ENCODE measurements at regions not wholly inside any gene's neighbourhood (a gene's known extent, or its start where the extent isn't known, plus 50 kb on each side); places are given as distances from the start of the nearest gene placed in this dataset.

DNA sequence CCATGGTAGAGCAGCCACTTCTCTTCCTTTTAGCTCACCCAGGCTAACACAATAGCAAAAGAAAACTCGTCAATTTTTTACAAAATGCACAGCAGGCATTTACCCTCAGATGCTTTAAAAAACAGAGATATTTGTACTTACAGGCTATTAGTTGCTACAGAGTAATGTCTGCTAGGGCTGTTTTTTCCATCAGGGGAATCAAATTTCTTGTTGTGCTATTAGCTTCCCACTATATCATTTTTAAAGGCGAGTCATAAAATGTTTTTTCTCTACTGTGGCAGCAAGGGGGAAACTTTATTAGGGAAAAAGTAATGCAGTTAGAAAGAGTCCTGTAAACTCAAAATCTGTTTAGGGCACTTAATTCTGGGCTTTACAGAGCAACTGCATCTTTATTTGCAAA is 277.9 kb upstream of the THSD7B start (continued):
- TF ChIP-seq, protein P1, sequence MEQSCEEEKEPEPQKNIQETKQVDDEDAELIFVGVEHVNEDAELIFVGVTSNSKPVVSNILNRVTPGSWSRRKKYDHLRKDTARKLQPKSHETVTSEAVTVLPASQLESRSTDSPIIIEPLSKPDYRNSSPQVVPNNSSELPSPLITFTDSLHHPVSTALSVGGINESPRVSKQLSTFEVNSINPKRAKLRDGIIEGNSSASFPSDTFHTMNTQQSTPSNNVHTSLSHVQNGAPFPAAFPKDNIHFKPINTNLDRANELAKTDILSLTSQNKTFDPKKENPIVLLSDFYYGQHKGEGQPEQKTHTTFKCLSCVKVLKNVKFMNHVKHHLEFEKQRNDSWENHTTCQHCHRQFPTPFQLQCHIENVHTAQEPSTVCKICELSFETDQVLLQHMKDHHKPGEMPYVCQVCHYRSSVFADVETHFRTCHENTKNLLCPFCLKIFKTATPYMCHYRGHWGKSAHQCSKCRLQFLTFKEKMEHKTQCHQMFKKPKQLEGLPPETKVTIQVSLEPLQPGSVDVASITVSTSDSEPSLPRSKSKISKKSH (CRISPR knock-in tag; IDR thresholded peaks at IDR 0.05) = no peak
- TF ChIP-seq WHSC1 (IDR thresholded peaks at IDR 0.05; ENCODE audit: low read length) (no peak), JUND (IDR thresholded peaks at IDR 0.05; ENCODE audit: borderline replicate concordance, low read depth, low read length) (no peak), JUND (tag; IDR thresholded peaks at IDR 0.05; ENCODE audit: borderline replicate concordance, low read depth, low read length) (no peak)

DNA sequence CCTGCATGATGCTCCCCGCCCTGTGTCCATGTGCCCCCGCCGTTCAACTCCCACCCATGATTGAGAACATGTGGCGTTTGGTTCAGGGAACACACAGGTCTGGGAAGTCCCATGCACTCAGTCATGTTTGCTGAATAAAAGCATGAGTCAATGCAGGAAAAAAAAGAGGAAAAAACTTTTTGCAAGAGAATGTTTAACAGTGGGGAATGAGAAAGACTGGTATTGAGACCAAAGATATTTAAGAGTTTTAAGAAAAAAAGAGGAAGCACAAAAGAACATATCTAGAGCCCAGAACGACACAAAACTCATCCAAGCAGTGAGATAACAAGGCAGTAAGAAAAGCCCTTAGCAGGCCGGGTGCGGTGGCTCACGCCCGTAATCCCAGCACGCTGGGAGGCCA is 279.2 kb upstream of the THSD7B start:
- H3K9ac ChIP-seq (ENCODE audit: insufficient read depth in 1 of 2, low read depth in 2 of 2, low read length in 2 of 2) = no peak overlapping the region
- H4K20me1 ChIP-seq (replicated peaks; ENCODE audit: control insufficient read depth, insufficient read depth, low read length) = no peaks in the 10 kb centered on the region
- intact Hi-C loops (cut with micrococcal nuclease) (no loop called here), in situ Hi-C loops (cut with MboI) (no loop called here)
- H2AFZ ChIP-seq (ENCODE audit: low read depth, low read length) = no peak overlapping the region
- H3K9me3 ChIP-seq (replicated peaks; ENCODE audit: control insufficient read depth, insufficient read depth, low read depth, low read length) = no peaks in the 10 kb centered on the region
- H3K36me3 ChIP-seq (ENCODE audit: control insufficient read depth, insufficient read depth, low read length) = no peaks in the 10 kb centered on the region
- ChIA-PET CTCF (ENCODE audit: low intra/inter-chr PET ratio) (no interaction called here), POLR2A (no interaction called here)
- 0% methylated on average over 6 of the region's 10 CpGs for WGBS (ENCODE audit: insufficient coverage, low coverage, missing lambda C conversion rate)
- H3K9me1 ChIP-seq (ENCODE audit: control insufficient read depth, insufficient read depth, low read length) = no peaks in the 10 kb centered on the region
- no peaks in the 10 kb centered on the region for H3K79me2 ChIP-seq (ENCODE audit: control insufficient read depth, insufficient read depth, low read length)
- no peak overlapping the region for H3K27ac ChIP-seq (ENCODE audit: extremely low read depth, low read depth, low read length)
- no peaks in the 10 kb centered on the region for H3K27me3 ChIP-seq (ENCODE audit: control insufficient read depth in 2 of 2, insufficient read depth in 2 of 2, low read length in 2 of 2)
- H3K4me2 ChIP-seq (ENCODE audit: insufficient read depth, low read length) = no peak overlapping the region
- TF ChIP-seq NONO (IDR thresholded peaks at IDR 0.05; ENCODE audit: low read depth in 2 of 2, low read length in 1 of 2) (no peak), LCOR (CRISPR knock-in tag; IDR thresholded peaks at IDR 0.05) (no peak), BACH1 (tag; IDR thresholded peaks at IDR 0.05) (no peak), TAF15 (IDR thresholded peaks at IDR 0.05; ENCODE audit: low read depth, low read length) (no peak), CREM (IDR thresholded peaks at IDR 0.05; ENCODE audit: low read depth) (no peak), ZNF232 (CRISPR knock-in tag; IDR thresholded peaks at IDR 0.05) (no peak), KLF16 (IDR thresholded peaks at IDR 0.05) (no peak), POLR2A (conservative IDR thresholded peaks at IDR 0.05) (no peak)
- TF ChIP-seq, protein P2, sequence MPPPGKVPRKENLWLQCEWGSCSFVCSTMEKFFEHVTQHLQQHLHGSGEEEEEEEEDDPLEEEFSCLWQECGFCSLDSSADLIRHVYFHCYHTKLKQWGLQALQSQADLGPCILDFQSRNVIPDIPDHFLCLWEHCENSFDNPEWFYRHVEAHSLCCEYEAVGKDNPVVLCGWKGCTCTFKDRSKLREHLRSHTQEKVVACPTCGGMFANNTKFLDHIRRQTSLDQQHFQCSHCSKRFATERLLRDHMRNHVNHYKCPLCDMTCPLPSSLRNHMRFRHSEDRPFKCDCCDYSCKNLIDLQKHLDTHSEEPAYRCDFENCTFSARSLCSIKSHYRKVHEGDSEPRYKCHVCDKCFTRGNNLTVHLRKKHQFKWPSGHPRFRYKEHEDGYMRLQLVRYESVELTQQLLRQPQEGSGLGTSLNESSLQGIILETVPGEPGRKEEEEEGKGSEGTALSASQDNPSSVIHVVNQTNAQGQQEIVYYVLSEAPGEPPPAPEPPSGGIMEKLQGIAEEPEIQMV (tag; conservative IDR thresholded peaks at IDR 0.05; ENCODE audit: low read depth) = no peak
- TF ChIP-seq, protein P3, sequence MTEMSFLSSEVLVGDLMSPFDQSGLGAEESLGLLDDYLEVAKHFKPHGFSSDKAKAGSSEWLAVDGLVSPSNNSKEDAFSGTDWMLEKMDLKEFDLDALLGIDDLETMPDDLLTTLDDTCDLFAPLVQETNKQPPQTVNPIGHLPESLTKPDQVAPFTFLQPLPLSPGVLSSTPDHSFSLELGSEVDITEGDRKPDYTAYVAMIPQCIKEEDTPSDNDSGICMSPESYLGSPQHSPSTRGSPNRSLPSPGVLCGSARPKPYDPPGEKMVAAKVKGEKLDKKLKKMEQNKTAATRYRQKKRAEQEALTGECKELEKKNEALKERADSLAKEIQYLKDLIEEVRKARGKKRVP (CRISPR knock-in tag; IDR thresholded peaks at IDR 0.05) = no peak
- DNase-seq (ENCODE audit: extremely low read depth in 1 of 4, low spot score in 3 of 4) (no peak), ATAC-seq (no peak), FAIRE-seq (no peak)
- BruUV-seq (replicated peaks) = no TSS peak
- no peaks in the 10 kb centered on the region for H3K4me1 ChIP-seq (replicated peaks in 1 of 2; ENCODE audit: control insufficient read depth in 2 of 2, insufficient read depth in 2 of 2, low read length in 2 of 2)
- no peak overlapping the region for H3K4me3 ChIP-seq
